Stimulated activated CD8-positive, alpha-beta memory T cell treated with anti-CD3 and anti-CD28 coated beads, Interleukin-15, amount 100 ng/mL, for 48 hours (primary cell): ENCODE measurements at regions not wholly inside any gene's neighbourhood (a gene's known extent, or its start where the extent isn't known, plus 50 kb on each side); places are given as distances from the start of the nearest gene placed in this dataset.
"Not testable (repeated sequence)": the region's sequence is repeated elsewhere in the genome, so short reads cannot be mapped to it uniquely, and the experiment has no call there.

ENCODE experiments used
- DNase-seq, 2 donors: peaks; one replicate each; pipeline ENCODE4 v3.0.0-alpha.2; 2020; ENCODE audit warnings: low read depth in 2 of 2

GRCh38 chr6:141088171-141088570 lies 1044.6 kb upstream of the GJE1 start:
- no peak for DNase-seq

GRCh38 chr6:141077355-141078333 lies 1055.1 kb upstream of the GJE1 start:
- no peak for DNase-seq

- DNase-seq = no peak
Observed at GRCh38 chr6:141057761-141058160, 1075.0 kb upstream of the GJE1 start.

- DNase-seq = no peak
Observed at GRCh38 chr6:141056945-141057625, 1075.6 kb upstream of the GJE1 start.

GRCh38 chr6:141050471-141050870 lies 1082.3 kb upstream of the GJE1 start:
- DNase-seq = no peak

- DNase-seq = no peak
Observed at GRCh38 chr6:141048451-141048850, 1084.3 kb upstream of the GJE1 start.

GRCh38 chr6:141046496-141046895 lies 1086.2 kb upstream of the GJE1 start:
- DNase-seq = not testable (repeated sequence)

GRCh38 chr6:141041596-141042087 lies 1091.1 kb upstream of the GJE1 start:
- no peak for DNase-seq

GRCh38 chr6:141035312-141036200 lies 1097.2 kb upstream of the GJE1 start:
- DNase-seq = no peak

GRCh38 chr6:141033101-141033500 lies 1099.6 kb upstream of the GJE1 start:
- DNase-seq = no peak

- no peak for DNase-seq
Observed at GRCh38 chr6:141029908-141030307, 1102.8 kb upstream of the GJE1 start.

GRCh38 chr6:141028791-141029280 lies 1103.9 kb upstream of the GJE1 start:
- DNase-seq = no peak

GRCh38 chr6:141026504-141026903 lies 1106.2 kb upstream of the GJE1 start:
- DNase-seq = no peak

- DNase-seq = no peak
Observed at GRCh38 chr6:141024526-141024925, 1108.2 kb upstream of the GJE1 start.

- DNase-seq = no peak
Observed at GRCh38 chr6:141017941-141018340, 1114.8 kb upstream of the GJE1 start.

GRCh38 chr6:141000917-141001316 lies 1131.8 kb upstream of the GJE1 start:
- no peak for DNase-seq

GRCh38 chr6:140993515-140993914 lies 1139.2 kb upstream of the GJE1 start:
- no peak for DNase-seq

GRCh38 chr6:140992678-140993077 lies 1140.0 kb upstream of the GJE1 start:
- no peak for DNase-seq

- no peak for DNase-seq
Observed at GRCh38 chr6:140988780-140989179, 1143.9 kb upstream of the GJE1 start.

GRCh38 chr6:140987364-140988155 lies 1145.2 kb upstream of the GJE1 start:
- no peak for DNase-seq
